AG04449 (cell line): ENCODE measurements at regions not wholly inside any gene's neighbourhood (a gene's known extent, or its start where the extent isn't known, plus 50 kb on each side); places are given as distances from the start of the nearest gene placed in this dataset.

Source experiments
- CTCF ChIA-PET: fragments of 350-600 bp; formaldehyde crosslinking; extraction: SDS; loops from one replicate; lab custom pipeline; 2021; ENCODE audit warnings: antibody characterized with exemption; lab: Yijun Ruan, JAX
- POLR2A ChIA-PET: fragments of 400-600, 350-600 bp; formaldehyde crosslinking; extraction: SDS; loops from one replicate; lab custom pipeline; 2020; ENCODE audit warnings: antibody characterized with exemption, inconsistent platforms; lab: Yijun Ruan, JAX
- DNase-seq: peaks from one replicate; pipeline ENCODE4 v3.0.0-alpha.2; 2010; ENCODE audit warnings: low read depth, low spot score
- H3K4me3 ChIP-seq: 2 replicates; pipeline ENCODE4 v1.5.1; 2011; ENCODE audit warnings: low read depth, mild to moderate bottlenecking, control low read depth, low read length
- TF ChIP-seq, protein P1 (sequence below): IDR thresholded peaks from one replicate; pipeline ENCODE4 v1.5.1; 2011; ENCODE audit warnings: mild to moderate bottlenecking, moderate library complexity, low read length, control low read depth, inconsistent platforms; ENCODE audit not compliant: insufficient read depth; ENCODE audit errors: missing control alignments

GRCh38 chrX:45368705-45369104 is 168.0 kb upstream of the DIPK2B start:
- no peak overlapping the region for H3K4me3 ChIP-seq
- TF ChIP-seq, protein P1, sequence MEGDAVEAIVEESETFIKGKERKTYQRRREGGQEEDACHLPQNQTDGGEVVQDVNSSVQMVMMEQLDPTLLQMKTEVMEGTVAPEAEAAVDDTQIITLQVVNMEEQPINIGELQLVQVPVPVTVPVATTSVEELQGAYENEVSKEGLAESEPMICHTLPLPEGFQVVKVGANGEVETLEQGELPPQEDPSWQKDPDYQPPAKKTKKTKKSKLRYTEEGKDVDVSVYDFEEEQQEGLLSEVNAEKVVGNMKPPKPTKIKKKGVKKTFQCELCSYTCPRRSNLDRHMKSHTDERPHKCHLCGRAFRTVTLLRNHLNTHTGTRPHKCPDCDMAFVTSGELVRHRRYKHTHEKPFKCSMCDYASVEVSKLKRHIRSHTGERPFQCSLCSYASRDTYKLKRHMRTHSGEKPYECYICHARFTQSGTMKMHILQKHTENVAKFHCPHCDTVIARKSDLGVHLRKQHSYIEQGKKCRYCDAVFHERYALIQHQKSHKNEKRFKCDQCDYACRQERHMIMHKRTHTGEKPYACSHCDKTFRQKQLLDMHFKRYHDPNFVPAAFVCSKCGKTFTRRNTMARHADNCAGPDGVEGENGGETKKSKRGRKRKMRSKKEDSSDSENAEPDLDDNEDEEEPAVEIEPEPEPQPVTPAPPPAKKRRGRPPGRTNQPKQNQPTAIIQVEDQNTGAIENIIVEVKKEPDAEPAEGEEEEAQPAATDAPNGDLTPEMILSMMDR = no peak
- ChIA-PET POLR2A (no interaction called here), CTCF (no interaction called here)
- DNase-seq = no peak

DNA sequence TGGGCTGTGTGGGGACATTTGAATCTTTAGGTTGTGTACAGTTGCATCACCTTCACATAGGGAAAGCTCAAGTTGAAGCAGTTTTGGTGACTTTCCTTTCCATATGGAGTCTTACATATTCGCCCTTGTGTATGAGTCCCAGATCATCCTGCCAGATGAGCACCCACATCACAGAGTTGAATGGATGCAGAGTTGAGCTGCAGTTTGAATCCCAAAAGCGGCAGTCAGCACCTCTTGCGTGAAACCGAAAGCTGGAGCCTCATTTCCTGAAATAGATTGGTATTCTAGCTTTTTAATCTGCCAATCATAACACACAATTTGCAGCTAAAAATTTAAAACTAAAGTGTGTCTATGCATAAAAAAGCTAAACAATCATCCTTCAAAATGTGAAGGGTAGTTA is 162.9 kb upstream of the DIPK2B start:
- ChIA-PET CTCF (interaction anchor here (0.9 kb wide), 1 partner anchor 18 kb away, joined by 3 read pairs; no protein-coding TSS in a partner anchor), POLR2A (no interaction called here)
- no peak for DNase-seq
- H3K4me3 ChIP-seq = no peak overlapping the region
- TF ChIP-seq, protein P1 = no peak

- H3K4me3 ChIP-seq = no peak overlapping the region
- TF ChIP-seq, protein P1 = no peak
- DNase-seq = no peak
- ChIA-PET CTCF (no interaction called here), POLR2A (no interaction called here)
Measured at GRCh38 chrX:45360571-45360970, 159.9 kb upstream of the DIPK2B start.

- ChIA-PET CTCF (no interaction called here), POLR2A (no interaction called here)
- H3K4me3 ChIP-seq = no peak overlapping the region
- no peak for DNase-seq
- TF ChIP-seq, protein P1 = no peak
Measured at GRCh38 chrX:45358392-45358791, 157.7 kb upstream of the DIPK2B start.

DNA sequence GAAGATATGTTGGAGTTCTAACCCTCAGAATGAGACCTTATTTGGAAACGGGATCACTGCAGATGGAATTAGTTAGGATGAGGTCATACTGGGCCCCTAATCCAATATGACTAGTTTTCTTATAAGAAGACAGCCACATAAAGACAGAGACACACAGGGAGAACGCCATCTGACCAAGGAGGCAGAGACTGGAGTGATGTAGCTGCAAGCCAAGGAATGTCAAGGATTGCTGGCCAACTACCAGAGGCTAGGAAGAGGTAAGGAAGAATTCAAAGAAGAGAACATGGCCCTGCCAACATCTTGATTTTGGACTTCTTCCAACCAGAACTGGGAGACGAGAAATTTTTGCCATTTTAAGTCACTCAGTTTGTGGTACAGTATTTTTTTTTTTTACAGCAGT is 152.8 kb upstream of the DIPK2B start:
- TF ChIP-seq, protein P1 = no peak
- no peak for DNase-seq
- POLR2A ChIA-PET = no interaction called here
- CTCF ChIA-PET = no interaction called here
- H3K4me3 ChIP-seq = no peak overlapping the region

- H3K4me3 ChIP-seq = no peak overlapping the region
- ChIA-PET CTCF (no interaction called here), POLR2A (no interaction called here)
- TF ChIP-seq, protein P1 = no peak
- no peak for DNase-seq
Measured at GRCh38 chrX:45352611-45353010, 151.9 kb upstream of the DIPK2B start.
